WTC11 (cell line): ENCODE measurements at regions not wholly inside any gene's neighbourhood (a gene's known extent, or its start where the extent isn't known, plus 50 kb on each side); places are given as distances from the start of the nearest gene placed in this dataset.

Experiments used
- ATAC-seq: fragments of 200-7000 bp; cut with Tn5 transposase; 2 replicates; pipeline ENCODE4 v1.10.0; 2021; ENCODE audit warnings: mild to moderate bottlenecking, moderate library complexity
- CTCF ChIA-PET: fragments of 300-600 bp; sonication (Branson Sonifier 250); formaldehyde crosslinking; loops from one replicate; lab custom pipeline; 2021; ENCODE audit warnings: antibody characterized with exemption; lab: Charles Lee
- POLR2A ChIA-PET: fragments of 350-600 bp; sonication (Branson Sonifier 250); formaldehyde crosslinking; loops from one replicate; lab custom pipeline; 2021; ENCODE audit warnings: antibody characterized with exemption; lab: Charles Lee
- DNase-seq: peaks from one replicate; pipeline ENCODE4 v3.0.0; 2021; ENCODE audit warnings: low spot score
- H3K27ac Mint-ChIP-seq: 2 replicates; pipeline ENCODE4 v1.8.0; 2021; ENCODE audit warnings: mixed read lengths
- H3K27me3 Mint-ChIP-seq: 2 replicates; pipeline ENCODE4 v1.8.0; 2021; ENCODE audit warnings: low read depth, mild to moderate bottlenecking, moderate library complexity, mixed read lengths
- H3K36me3 Mint-ChIP-seq: 2 replicates; pipeline ENCODE4 v1.8.0; 2021; ENCODE audit warnings: mixed read lengths
- H3K4me1 Mint-ChIP-seq: 2 replicates; pipeline ENCODE4 v1.8.0; 2022; ENCODE audit warnings: mixed read lengths
- H3K4me3 Mint-ChIP-seq: 2 replicates; pipeline ENCODE4 v1.8.0; 2021; ENCODE audit warnings: mild to moderate bottlenecking, moderate library complexity, mixed read lengths
- H3K9me3 Mint-ChIP-seq: 2 replicates; pipeline ENCODE4 v1.8.0; 2021; ENCODE audit warnings: mixed read lengths
- FOXK1 ChIP-seq: sonication (generic); formaldehyde crosslinking; IDR thresholded peaks from 2 replicates; pipeline ENCODE4 v1.8.0; 2022; ENCODE audit warnings: mild to moderate bottlenecking, moderate library complexity, missing genetic modification reagents
- IRF2 ChIP-seq: sonication (generic); formaldehyde crosslinking; IDR thresholded peaks from 2 replicates; pipeline ENCODE4 v1.8.0; 2022; ENCODE audit warnings: low read depth, missing genetic modification reagents, borderline replicate concordance
- MYBL2 ChIP-seq: sonication (generic); formaldehyde crosslinking; IDR thresholded peaks from 2 replicates; pipeline ENCODE4 v1.8.1; 2023; ENCODE audit warnings: mild to moderate bottlenecking, moderate library complexity, missing genetic modification reagents
- NR1H2 ChIP-seq: sonication (generic); formaldehyde crosslinking; IDR thresholded peaks from 2 replicates; pipeline ENCODE4 v1.9.0; 2021; ENCODE audit warnings: mild to moderate bottlenecking, moderate library complexity, missing genetic modification reagents
- SMAD3 ChIP-seq: sonication (generic); formaldehyde crosslinking; IDR thresholded peaks from 2 replicates; pipeline ENCODE4 v1.8.0; 2022; ENCODE audit warnings: missing genetic modification reagents, mild to moderate bottlenecking, borderline replicate concordance
- TCF7 ChIP-seq: sonication (generic); formaldehyde crosslinking; IDR thresholded peaks from 2 replicates; pipeline ENCODE4 v1.8.0; 2022; ENCODE audit warnings: mild to moderate bottlenecking, low read depth, missing genetic modification reagents, moderate library complexity
- TEAD1 ChIP-seq: sonication (generic); formaldehyde crosslinking; IDR thresholded peaks from 2 replicates; pipeline ENCODE4 v1.8.0; 2022; ENCODE audit warnings: mild to moderate bottlenecking, missing genetic modification reagents
- USF2 ChIP-seq: sonication (generic); formaldehyde crosslinking; IDR thresholded peaks from 2 replicates; pipeline ENCODE4 v1.8.1; 2023; ENCODE audit warnings: mild to moderate bottlenecking, missing genetic modification reagents, moderate library complexity
- ZNF232 ChIP-seq: sonication (generic); formaldehyde crosslinking; IDR thresholded peaks from 2 replicates; pipeline ENCODE4 v1.8.0; 2022; ENCODE audit warnings: mild to moderate bottlenecking, missing genetic modification reagents
- ZNF317 ChIP-seq: sonication (generic); formaldehyde crosslinking; IDR thresholded peaks from 2 replicates; pipeline ENCODE4 v1.8.1; 2023; ENCODE audit warnings: low read depth, mild to moderate bottlenecking, moderate library complexity, missing genetic modification reagents, borderline replicate concordance
- ZNF532 ChIP-seq: fragments of 250-450 bp; sonication (Bioruptor Pico); IDR thresholded peaks from 2 replicates; pipeline ENCODE4 v1.9.0; 2021; ENCODE audit warnings: mild to moderate bottlenecking, borderline replicate concordance
- ZNF671 ChIP-seq: fragments of 250-450 bp; sonication (Bioruptor Pico); IDR thresholded peaks from 2 replicates; pipeline ENCODE4 v1.8.0; 2021; ENCODE audit warnings: mild to moderate bottlenecking
- TF ChIP-seq, protein P1 (sequence below): fragments of 250-450 bp; sonication (Bioruptor Pico); IDR thresholded peaks from 2 replicates; pipeline ENCODE4 v1.9.0; 2021; ENCODE audit warnings: mild to moderate bottlenecking
- TF ChIP-seq, protein P2 (sequence below): sonication (generic); formaldehyde crosslinking; IDR thresholded peaks from 2 replicates; pipeline ENCODE4 v1.8.0; 2022; ENCODE audit warnings: mild to moderate bottlenecking, missing genetic modification reagents
- TF ChIP-seq, protein P3 (sequence below): fragments of 250-450 bp; sonication (Bioruptor Pico); IDR thresholded peaks from 2 replicates; pipeline ENCODE4 v2.1.2; 2022; ENCODE audit warnings: mild to moderate bottlenecking, moderate library complexity
- TF ChIP-seq, protein P4 (sequence below): sonication (generic); formaldehyde crosslinking; IDR thresholded peaks from 2 replicates; pipeline ENCODE4 v1.8.1; 2023; ENCODE audit warnings: mild to moderate bottlenecking, missing genetic modification reagents, moderate library complexity

DNA sequence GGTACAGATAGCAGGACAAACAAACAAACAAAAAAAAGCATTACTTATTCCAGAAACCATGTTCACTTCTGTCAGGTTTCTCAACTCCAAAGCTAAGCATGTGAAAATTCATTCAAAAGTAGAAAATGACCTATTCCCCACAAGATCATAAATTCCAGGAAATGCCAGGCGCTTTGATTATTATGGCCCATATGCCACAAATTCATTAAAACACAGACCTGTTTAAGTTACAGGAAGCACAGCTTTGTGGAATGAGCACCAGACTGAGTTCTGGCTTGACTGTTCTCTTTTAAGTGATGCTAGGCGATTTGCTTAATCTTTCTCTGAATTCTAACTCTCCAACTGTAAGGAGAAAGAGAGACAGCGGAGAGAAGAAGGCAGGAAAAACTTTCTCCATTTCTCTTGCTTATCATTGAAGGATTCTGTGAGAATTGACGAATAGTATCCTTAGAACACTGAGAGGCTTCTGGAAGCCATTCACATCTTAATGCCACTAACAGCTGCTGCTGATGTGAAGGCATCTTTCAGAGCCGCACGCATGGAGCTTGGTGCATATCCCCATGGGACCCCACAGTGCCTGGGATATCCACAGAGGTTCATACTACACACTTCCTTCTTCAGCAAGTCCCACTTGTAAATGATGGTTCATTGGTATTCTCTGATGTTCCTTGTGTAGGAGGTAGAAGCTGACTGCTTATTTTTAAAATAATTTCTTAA is 138.0 kb downstream of the ZNF674 start (continued):
- no peak for TF ChIP-seq SMAD3

DNA sequence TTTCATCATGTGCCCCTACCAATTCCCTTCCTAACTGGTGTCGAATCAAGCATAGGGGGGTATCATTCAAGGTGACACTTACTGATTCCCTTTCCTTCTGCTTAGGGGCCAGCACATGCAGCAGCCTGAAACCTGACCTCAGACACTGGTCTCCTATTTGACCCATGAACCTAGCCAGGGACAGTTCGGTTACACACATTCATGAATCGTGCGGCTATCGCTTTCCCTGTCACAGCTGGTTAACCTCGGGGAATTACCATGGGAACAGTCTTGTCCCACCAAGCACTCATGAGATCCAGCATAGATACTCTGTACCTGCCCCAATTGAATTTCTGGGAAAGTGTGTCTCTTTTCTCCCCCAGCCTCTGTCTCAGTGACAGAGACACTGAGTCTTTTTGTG is 140.4 kb downstream of the ZNF674 start:
- Mint-ChIP-seq H3K27me3 (no peaks in the 10 kb centered on the region), H3K4me3 (no peak overlapping the region), H3K36me3 (peaks cover 3% of the 10 kb centered on the region; the same call in 1 of the 2 replicates), H3K27ac (no peak overlapping the region), H3K9me3 (peaks cover 7% of the 10 kb centered on the region), H3K4me1 (no peaks in the 10 kb centered on the region)
- DNase-seq (no peak), ATAC-seq (no peak)
- ChIA-PET POLR2A (no interaction called here), CTCF (no interaction called here)
- TF ChIP-seq, protein P1, sequence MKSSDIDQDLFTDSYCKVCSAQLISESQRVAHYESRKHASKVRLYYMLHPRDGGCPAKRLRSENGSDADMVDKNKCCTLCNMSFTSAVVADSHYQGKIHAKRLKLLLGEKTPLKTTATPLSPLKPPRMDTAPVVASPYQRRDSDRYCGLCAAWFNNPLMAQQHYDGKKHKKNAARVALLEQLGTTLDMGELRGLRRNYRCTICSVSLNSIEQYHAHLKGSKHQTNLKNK (CRISPR knock-in tag), result no peak
- TF ChIP-seq, all 79 proteins: peak for 0

DNA sequence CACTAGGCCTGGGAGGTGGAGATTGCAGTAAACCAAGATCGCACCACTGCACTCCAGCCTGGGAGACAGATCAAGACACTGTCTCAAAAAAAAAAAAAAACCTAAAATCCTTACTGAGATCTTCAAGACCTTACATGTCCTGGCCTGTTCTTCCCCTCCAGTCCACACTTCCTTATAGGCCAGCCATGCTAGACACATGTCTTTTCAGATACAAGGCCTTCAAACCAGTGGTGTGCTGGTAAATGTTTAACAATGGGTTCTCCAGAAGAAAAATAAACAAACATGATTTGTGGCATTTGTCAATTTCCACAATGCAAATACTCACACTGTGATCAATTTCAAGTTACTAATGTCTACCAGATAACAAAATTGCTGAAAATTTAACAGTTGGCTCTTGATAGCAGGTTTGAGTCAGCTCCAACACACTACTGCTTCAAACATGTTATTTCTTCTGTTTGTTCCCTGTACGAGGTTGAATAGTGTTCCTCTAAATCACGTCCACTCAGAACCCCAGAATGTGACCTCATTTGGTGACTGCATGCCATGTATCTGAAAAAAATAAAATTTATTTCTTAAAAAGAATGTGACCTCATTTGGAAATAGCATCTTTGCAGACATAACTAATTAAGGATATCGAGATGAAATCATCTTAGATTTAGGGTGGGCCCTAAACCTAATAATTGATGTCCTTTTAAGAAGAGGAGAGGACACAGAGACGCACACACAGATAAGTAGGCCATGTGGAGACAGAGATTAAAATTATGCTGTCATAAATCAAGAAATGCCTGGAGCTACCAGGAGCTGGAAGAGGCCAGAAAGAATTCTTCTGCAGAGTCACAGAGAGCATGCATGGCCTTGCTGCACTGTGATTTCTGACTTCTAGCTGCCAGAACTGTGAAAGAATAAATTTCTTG is 144.4 kb downstream of the ZNF674 start:
- DNase-seq, result no peak
- POLR2A ChIA-PET, result interaction anchor here (0.7 kb wide), 1 partner anchor 295 kb away, joined by 3 read pairs; no protein-coding TSS in a partner anchor
- no peak for ATAC-seq
- CTCF ChIA-PET, result interaction anchor here (0.6 kb wide), 1 partner anchor 23 kb away, joined by 3 read pairs; no protein-coding TSS in a partner anchor
- TF ChIP-seq, protein P2, sequence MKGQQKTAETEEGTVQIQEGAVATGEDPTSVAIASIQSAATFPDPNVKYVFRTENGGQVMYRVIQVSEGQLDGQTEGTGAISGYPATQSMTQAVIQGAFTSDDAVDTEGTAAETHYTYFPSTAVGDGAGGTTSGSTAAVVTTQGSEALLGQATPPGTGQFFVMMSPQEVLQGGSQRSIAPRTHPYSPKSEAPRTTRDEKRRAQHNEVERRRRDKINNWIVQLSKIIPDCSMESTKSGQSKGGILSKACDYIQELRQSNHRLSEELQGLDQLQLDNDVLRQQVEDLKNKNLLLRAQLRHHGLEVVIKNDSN (CRISPR knock-in tag), result no peak
- TF ChIP-seq FOXK1 (CRISPR knock-in tag) (no peak), MYBL2 (CRISPR knock-in tag) (no peak), ZNF671 (no peak), TEAD1 (no peak), ZNF532 (no peak), ZNF317 (no peak), NR1H2 (CRISPR knock-in tag) (no peak), ZNF232 (CRISPR knock-in tag) (no peak), USF2 (no peak), IRF2 (CRISPR knock-in tag) (no peak), TCF7 (CRISPR knock-in tag) (no peak)
- TF ChIP-seq, protein P3, sequence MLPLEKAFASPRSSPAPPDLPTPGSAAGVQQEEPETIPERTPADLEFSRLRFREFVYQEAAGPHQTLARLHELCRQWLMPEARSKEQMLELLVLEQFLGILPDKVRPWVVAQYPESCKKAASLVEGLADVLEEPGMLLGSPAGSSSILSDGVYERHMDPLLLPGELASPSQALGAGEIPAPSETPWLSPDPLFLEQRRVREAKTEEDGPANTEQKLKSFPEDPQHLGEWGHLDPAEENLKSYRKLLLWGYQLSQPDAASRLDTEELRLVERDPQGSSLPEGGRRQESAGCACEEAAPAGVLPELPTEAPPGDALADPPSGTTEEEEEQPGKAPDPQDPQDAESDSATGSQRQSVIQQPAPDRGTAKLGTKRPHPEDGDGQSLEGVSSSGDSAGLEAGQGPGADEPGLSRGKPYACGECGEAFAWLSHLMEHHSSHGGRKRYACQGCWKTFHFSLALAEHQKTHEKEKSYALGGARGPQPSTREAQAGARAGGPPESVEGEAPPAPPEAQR (CRISPR knock-in tag), result no peak
- TF ChIP-seq, protein P4, sequence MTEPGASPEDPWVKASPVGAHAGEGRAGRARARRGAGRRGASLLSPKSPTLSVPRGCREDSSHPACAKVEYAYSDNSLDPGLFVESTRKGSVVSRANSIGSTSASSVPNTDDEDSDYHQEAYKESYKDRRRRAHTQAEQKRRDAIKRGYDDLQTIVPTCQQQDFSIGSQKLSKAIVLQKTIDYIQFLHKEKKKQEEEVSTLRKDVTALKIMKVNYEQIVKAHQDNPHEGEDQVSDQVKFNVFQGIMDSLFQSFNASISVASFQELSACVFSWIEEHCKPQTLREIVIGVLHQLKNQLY, result no peak
- Mint-ChIP-seq H3K27ac (no peak overlapping the region), H3K27me3 (no peaks in the 10 kb centered on the region), H3K36me3 (peaks cover 18% of the 10 kb centered on the region), H3K4me3 (no peak overlapping the region), H3K9me3 (peaks cover 22% of the 10 kb centered on the region), H3K4me1 (no peaks in the 10 kb centered on the region)
